NT2/D1 (cell line): ENCODE measurements at regions not wholly inside any gene's neighbourhood (a gene's known extent, or its start where the extent isn't known, plus 50 kb on each side); places are given as distances from the start of the nearest gene placed in this dataset.

Source experiments
- YY1 ChIP-seq: IDR thresholded peaks from 2 replicates; pipeline ENCODE4 v1.6.1; 2011; ENCODE audit not compliant: insufficient read length, insufficient read depth
- ZNF274 ChIP-seq: IDR thresholded peaks from 2 replicates; pipeline ENCODE4 v1.6.1; 2011; ENCODE audit warnings: mild to moderate bottlenecking, low read depth, low read length

DNA sequence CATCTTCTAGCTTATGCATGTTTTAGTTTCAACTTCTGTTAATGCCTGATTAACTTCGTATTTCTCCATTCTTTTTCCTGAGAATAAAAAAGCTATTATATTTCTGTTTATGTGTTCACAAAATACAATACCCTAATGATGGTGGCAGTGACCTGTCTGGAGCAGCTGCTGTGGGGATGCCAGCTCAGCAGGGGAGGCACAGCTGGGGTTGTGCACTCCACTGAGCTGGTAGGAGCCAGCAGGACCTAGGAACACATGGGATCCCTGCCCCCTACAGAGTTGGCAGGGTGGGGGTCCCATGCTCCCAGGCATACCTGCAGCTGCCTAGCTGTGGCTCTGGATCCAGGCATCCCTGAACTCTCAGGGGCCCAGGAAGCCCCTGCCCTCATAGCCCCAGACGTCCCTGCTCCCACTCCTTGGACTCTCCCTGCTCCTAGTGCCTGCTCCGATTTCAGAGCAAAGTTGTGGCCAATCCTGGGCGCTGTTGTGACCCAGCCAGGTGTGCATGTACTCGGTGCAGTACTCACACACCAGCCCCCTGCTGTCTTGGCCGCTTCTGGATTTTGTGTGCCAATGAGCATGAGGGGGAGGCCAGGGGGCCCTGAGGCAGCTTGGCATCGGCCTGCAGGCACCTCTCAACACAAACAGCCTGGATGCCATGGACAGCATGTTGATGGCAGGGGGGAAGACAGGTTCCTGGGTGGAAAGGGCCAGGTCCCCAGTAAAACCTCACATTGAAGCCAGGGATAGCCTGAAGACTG, 546.0 kb downstream of the ZNF804A start:
- TF ChIP-seq ZNF274 (no peak), YY1 (no peak)
